ENCODE measurements at regions not wholly inside any gene's neighbourhood (a gene's known extent, or its start where the extent isn't known, plus 50 kb on each side); places are given as distances from the start of the nearest gene placed in this dataset.

GRCh38 chr4:81659051-81659450, 187.3 kb upstream of the RASGEF1B start:
- TF ChIP-seq POLR2A (IDR thresholded peaks at IDR 0.05; ENCODE audit: low read depth, low read length): no peak
- no peak for TF ChIP-seq POLR2AphosphoS5 (IDR thresholded peaks at IDR 0.05; ENCODE audit: low read depth, low read length)
- no peak for TF ChIP-seq TAF1 (IDR thresholded peaks at IDR 0.05; ENCODE audit: borderline replicate concordance, low read depth, low read length)
